ENCODE measurements at regions not wholly inside any gene's neighbourhood (a gene's known extent, or its start where the extent isn't known, plus 50 kb on each side); places are given as distances from the start of the nearest gene placed in this dataset.

DNA sequence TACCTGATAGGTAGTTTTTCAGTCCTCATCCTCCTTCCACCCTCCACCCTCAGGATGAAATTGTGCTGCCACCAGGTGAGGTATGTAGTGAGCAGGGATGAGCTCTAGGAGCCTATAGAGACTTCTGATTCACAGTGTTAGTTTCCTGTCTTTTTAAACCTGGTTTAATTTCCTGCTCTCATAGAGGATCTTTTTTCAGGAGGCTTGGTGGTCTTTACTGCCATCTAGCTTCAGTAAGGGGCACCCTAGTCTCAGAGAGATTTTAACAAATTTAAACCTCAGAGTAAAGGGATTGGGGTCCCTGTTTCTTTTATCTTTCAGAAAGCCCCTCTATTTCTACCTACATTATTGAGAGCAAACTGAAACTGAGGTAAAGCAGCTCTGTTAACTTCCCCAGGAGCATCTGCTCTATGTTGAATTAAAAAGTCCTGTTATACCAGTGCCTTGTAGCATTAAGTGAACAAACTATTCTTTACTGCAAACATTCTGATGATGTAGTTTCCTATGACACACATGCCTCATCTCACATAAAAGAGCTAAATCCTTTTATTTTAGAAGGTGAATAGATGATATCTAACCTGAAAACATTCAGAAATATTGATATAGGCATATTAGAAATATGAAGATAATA is 172.2 kb upstream of the DDHD1 start:
- no peak for DNase-seq (ENCODE audit: low spot score)
- Histone ChIP-seq H3K4me3 (no peak overlapping the region), H3K9me3 (no peaks in the 10 kb centered on the region), H3K27ac (no peak overlapping the region), H3K4me1 (replicated peaks) (no peaks in the 10 kb centered on the region), H3K27me3 (replicated peaks; ENCODE audit: insufficient read depth) (no peaks in the 10 kb centered on the region), H3K36me3 (no peaks in the 10 kb centered on the region)
- TF ChIP-seq POLR2A (IDR thresholded peaks at IDR 0.05) (no peak), POLR2AphosphoS5 (IDR thresholded peaks at IDR 0.05) (no peak)
- TF ChIP-seq, protein P1, sequence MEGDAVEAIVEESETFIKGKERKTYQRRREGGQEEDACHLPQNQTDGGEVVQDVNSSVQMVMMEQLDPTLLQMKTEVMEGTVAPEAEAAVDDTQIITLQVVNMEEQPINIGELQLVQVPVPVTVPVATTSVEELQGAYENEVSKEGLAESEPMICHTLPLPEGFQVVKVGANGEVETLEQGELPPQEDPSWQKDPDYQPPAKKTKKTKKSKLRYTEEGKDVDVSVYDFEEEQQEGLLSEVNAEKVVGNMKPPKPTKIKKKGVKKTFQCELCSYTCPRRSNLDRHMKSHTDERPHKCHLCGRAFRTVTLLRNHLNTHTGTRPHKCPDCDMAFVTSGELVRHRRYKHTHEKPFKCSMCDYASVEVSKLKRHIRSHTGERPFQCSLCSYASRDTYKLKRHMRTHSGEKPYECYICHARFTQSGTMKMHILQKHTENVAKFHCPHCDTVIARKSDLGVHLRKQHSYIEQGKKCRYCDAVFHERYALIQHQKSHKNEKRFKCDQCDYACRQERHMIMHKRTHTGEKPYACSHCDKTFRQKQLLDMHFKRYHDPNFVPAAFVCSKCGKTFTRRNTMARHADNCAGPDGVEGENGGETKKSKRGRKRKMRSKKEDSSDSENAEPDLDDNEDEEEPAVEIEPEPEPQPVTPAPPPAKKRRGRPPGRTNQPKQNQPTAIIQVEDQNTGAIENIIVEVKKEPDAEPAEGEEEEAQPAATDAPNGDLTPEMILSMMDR (IDR thresholded peaks at IDR 0.05): peak in 1 of 4 experiments; percentile 23
- intact Hi-C loops (cut with DNase I): no loop called here

DNA sequence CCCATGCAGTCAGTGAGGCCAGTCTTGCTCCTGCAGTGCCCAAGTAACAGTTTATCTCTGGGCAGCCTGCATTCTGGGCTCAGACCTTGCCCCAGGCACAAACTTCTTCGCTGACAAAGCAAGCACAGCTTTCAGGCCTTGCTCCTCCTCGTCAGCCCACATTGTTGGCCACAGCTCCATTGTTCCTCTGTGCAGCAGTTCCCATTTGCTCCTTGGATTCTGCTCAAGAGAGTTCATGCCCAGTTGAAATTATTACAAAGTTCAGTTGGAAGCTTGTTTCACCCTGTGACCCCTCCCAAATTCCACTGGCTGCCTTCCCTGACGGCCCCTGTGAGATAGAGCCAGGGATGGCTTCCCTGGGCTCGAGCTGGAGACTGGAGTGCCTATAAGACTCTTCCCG is 163.4 kb upstream of the DDHD1 start:
- WGBS: 60% methylated on average over 5 of the region's 5 CpGs
- Histone ChIP-seq H3K36me3 (no peaks in the 10 kb centered on the region), H3K4me3 (no peak overlapping the region), H3K4me1 (replicated peaks) (no peaks in the 10 kb centered on the region), H3K27me3 (replicated peaks; ENCODE audit: insufficient read depth) (no peaks in the 10 kb centered on the region), H3K27ac (no peak overlapping the region), H3K9me3 (no peaks in the 10 kb centered on the region)
- DNase-seq (ENCODE audit: low spot score): no peak
- TF ChIP-seq POLR2AphosphoS5 (IDR thresholded peaks at IDR 0.05) (no peak), POLR2A (IDR thresholded peaks at IDR 0.05) (no peak)
- TF ChIP-seq, protein P1 (IDR thresholded peaks at IDR 0.05): no peak
- intact Hi-C loops (cut with DNase I): no loop called here

DNA sequence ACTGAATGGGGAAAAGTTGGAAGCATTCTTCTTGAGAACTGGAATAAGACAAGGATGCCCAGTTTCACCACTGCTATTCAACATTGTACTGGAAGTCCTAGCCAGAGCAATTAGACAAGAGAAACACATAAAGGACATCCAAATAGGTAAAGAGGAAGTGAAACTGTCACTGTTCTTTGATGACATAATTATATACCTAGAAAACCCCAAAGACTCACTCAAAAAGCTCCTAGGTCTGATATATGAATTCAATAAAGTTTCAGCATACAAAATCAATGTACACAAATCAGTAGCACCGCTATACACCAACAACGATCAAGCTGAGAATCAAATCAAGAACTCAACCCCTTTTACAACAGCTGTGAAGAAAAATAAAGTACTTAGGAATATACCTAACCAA is 157.3 kb upstream of the DDHD1 start:
- H3K36me3 ChIP-seq: no peaks in the 10 kb centered on the region
- no peaks in the 10 kb centered on the region for H3K9me3 ChIP-seq
- H3K27me3 ChIP-seq (replicated peaks; ENCODE audit: insufficient read depth): no peaks in the 10 kb centered on the region
- TF ChIP-seq POLR2AphosphoS5 (IDR thresholded peaks at IDR 0.05) (no peak), POLR2A (IDR thresholded peaks at IDR 0.05) (no peak)
- TF ChIP-seq, protein P1 (IDR thresholded peaks at IDR 0.05): no peak
- no peak for DNase-seq (ENCODE audit: low spot score)
- H3K4me1 ChIP-seq (replicated peaks): no peaks in the 10 kb centered on the region
- WGBS: 96% methylated on average over 2 of the region's 2 CpGs
- H3K4me3 ChIP-seq: no peak overlapping the region
- intact Hi-C loops (cut with DNase I): no loop called here
- no peak overlapping the region for H3K27ac ChIP-seq

DNA sequence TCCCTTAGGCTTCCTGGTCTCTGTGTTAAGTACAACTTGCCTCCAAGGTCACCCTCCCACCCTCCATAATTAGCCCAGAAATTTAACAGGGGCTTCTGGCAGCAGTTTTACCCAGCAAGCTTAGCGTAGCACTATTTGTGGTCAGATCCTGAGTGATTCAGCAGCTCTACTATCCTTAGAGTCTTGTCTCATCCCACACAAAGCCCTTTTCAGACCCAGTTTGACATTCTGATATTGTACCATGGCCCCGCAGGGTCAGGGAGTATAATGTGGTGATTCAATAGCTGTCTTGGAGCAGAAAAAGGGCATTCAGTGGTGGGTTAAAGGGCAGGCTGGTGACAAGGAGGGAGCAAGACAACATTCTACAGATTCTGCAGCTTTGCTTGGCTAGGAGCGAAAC is 153.8 kb upstream of the DDHD1 start:
- Histone ChIP-seq H3K36me3 (no peaks in the 10 kb centered on the region), H3K9me3 (no peaks in the 10 kb centered on the region), H3K4me1 (replicated peaks) (no peaks in the 10 kb centered on the region), H3K4me3 (no peak overlapping the region), H3K27ac (peak overlapping the region; percentile 27 to 32), H3K27me3 (replicated peaks; ENCODE audit: insufficient read depth) (no peaks in the 10 kb centered on the region)
- intact Hi-C loops (cut with DNase I): loop anchor here (5.0 to 10.0 kb wide), 3 partner anchors 230 to 482 kb away; partner anchors contain the start of gene FERMT2
- TF ChIP-seq POLR2AphosphoS5 (IDR thresholded peaks at IDR 0.05): no peak
- no peak for TF ChIP-seq POLR2A (IDR thresholded peaks at IDR 0.05)
- TF ChIP-seq, protein P1 (IDR thresholded peaks at IDR 0.05): no peak
- no peak for DNase-seq (ENCODE audit: low spot score)
- 64% methylated on average over 3 of the region's 3 CpGs for WGBS

DNA sequence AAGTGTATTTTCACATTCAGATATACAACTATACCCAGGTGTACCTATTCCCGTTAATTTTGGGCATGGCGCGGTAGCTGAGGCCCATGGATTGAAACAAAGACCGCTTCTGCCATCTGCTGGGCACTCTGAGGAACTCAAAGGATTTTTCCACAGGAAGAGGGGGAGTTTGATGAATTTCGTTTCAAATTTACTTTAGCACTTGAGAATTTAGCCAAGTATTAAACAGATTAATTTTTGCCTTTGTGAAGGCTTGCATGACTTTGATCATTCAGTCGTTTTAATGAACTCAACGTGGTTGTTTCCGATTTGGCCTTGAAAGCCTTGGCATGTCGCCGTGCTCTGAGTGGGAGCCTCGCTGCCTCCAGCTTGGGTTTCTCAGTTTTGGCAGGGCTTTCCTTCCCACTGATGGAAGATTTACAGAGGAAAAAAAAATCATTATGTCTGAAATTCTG is 153.2 kb upstream of the DDHD1 start:
- peak; percentile 19 for DNase-seq (ENCODE audit: low spot score)
- WGBS: 3% methylated on average over 11 of the region's 11 CpGs
- intact Hi-C loops (cut with DNase I): loop anchor here (5.0 to 10.0 kb wide), 3 partner anchors 231 to 481 kb away; partner anchors contain the start of gene FERMT2

More for the DNA sequence above, 153.2 kb upstream of the DDHD1 start:
- Histone ChIP-seq H3K4me3 (peak overlapping the region; percentile 9 to 21), H3K27ac (peak overlapping the region in 1 of 2 donors; percentile 32), H3K9me3 (no peaks in the 10 kb centered on the region), H3K27me3 (replicated peaks; ENCODE audit: insufficient read depth) (no peaks in the 10 kb centered on the region), H3K36me3 (no peaks in the 10 kb centered on the region), H3K4me1 (replicated peaks) (no peaks in the 10 kb centered on the region)
- TF ChIP-seq POLR2A (IDR thresholded peaks at IDR 0.05): no peak
- peak; percentile 31 for TF ChIP-seq POLR2AphosphoS5 (IDR thresholded peaks at IDR 0.05)
- TF ChIP-seq, protein P1 (IDR thresholded peaks at IDR 0.05): peak; percentile 35 to 85 (median 69)
